ENCODE measurements at regions not wholly inside any gene's neighbourhood (a gene's known extent, or its start where the extent isn't known, plus 50 kb on each side); places are given as distances from the start of the nearest gene placed in this dataset.

GRCh38 chr12:90183201-90183600 lies 474.6 kb upstream of the ATP2B1 start:
- DNase-seq: no peak

GRCh38 chr12:90181216-90181615 lies 472.6 kb upstream of the ATP2B1 start:
- DNase-seq: no peak

- no peak for DNase-seq
Observed at GRCh38 chr12:90174956-90175355, 466.3 kb upstream of the ATP2B1 start.

GRCh38 chr12:90174198-90174510 lies 465.5 kb upstream of the ATP2B1 start:
- DNase-seq: no peak

- DNase-seq: peak; percentile 85
Observed at GRCh38 chr12:90173499-90174197, 465.0 kb upstream of the ATP2B1 start.

GRCh38 chr12:90172524-90172923 lies 463.9 kb upstream of the ATP2B1 start:
- DNase-seq: no peak

- no peak for DNase-seq
Observed at GRCh38 chr12:90170740-90171139, 462.1 kb upstream of the ATP2B1 start.

GRCh38 chr12:90167518-90168208 lies 459.0 kb upstream of the ATP2B1 start:
- DNase-seq: no peak

- DNase-seq: no peak
Observed at GRCh38 chr12:90166671-90167070, 458.0 kb upstream of the ATP2B1 start.

- no peak for DNase-seq
Observed at GRCh38 chr12:90166012-90166411, 457.4 kb upstream of the ATP2B1 start.

GRCh38 chr12:90163975-90164374 lies 455.3 kb upstream of the ATP2B1 start:
- no peak for DNase-seq

- no peak for DNase-seq
Observed at GRCh38 chr12:90153827-90154226, 445.2 kb upstream of the ATP2B1 start.

- DNase-seq: peak; percentile 16
Observed at GRCh38 chr12:90152897-90153624, 444.4 kb upstream of the ATP2B1 start.

- DNase-seq: no peak
Observed at GRCh38 chr12:90151491-90152015, 442.9 kb upstream of the ATP2B1 start.

- DNase-seq: no peak
Observed at GRCh38 chr12:90149453-90149852, 440.8 kb upstream of the ATP2B1 start.

GRCh38 chr12:90129366-90130030 lies 420.9 kb upstream of the ATP2B1 start:
- no peak for DNase-seq

- no peak for DNase-seq
Observed at GRCh38 chr12:90128526-90128925, 419.9 kb upstream of the ATP2B1 start.

- DNase-seq: no peak
Observed at GRCh38 chr12:90126125-90126524, 417.5 kb upstream of the ATP2B1 start.

GRCh38 chr12:90124914-90125313 lies 416.3 kb upstream of the ATP2B1 start:
- DNase-seq: no peak

GRCh38 chr12:90124289-90124688 lies 415.7 kb upstream of the ATP2B1 start:
- DNase-seq: no peak

GRCh38 chr12:90122681-90123080 lies 414.0 kb upstream of the ATP2B1 start:
- no peak for DNase-seq

- DNase-seq: no peak
Observed at GRCh38 chr12:90120627-90121026, 412.0 kb upstream of the ATP2B1 start.

GRCh38 chr12:90112666-90113065 lies 404.0 kb upstream of the ATP2B1 start:
- peak; percentile 12 for DNase-seq
